ENCODE measurements at regions not wholly inside any gene's neighbourhood (a gene's known extent, or its start where the extent isn't known, plus 50 kb on each side); places are given as distances from the start of the nearest gene placed in this dataset.

- Histone ChIP-seq H4K20me1 (ENCODE audit: control insufficient read depth, insufficient read depth, low read length, poor library complexity, severe bottlenecking) (no peaks in the 10 kb centered on the region), H3K27me3 (replicated peaks in 1 of 4; ENCODE audit: control extremely low read depth in 1 of 4, control insufficient read depth in 3 of 4, insufficient read depth in 4 of 4, low read length in 3 of 4) (no peaks in the 10 kb centered on the region), H3K4me2 (replicated peaks; ENCODE audit: low read depth, low read length, poor library complexity, severe bottlenecking) (no peak overlapping the region), H3K4me3 (ENCODE audit: control extremely low read depth in 1 of 5, extremely low read depth in 1 of 5, insufficient read depth in 1 of 5, low read depth in 2 of 5, low read length in 4 of 5) (no peak overlapping the region), H3K27ac (ENCODE audit: low read length in 2 of 2) (no peak overlapping the region), H3K4me1 (ENCODE audit: control insufficient read depth in 2 of 2, insufficient read depth in 2 of 2, low read length in 2 of 2) (no peaks in the 10 kb centered on the region), H3K9ac (ENCODE audit: low read length) (no peak overlapping the region), H2AFZ (ENCODE audit: insufficient read depth, low read depth, low read length, poor library complexity, severe bottlenecking) (no peak overlapping the region), H3K36me3 (replicated peaks in 1 of 2; ENCODE audit: control extremely low read depth in 1 of 2, control insufficient read depth in 1 of 2, extremely low read depth in 1 of 2, insufficient read depth in 2 of 2, low read length in 1 of 2) (no peaks in the 10 kb centered on the region), H3K9me3 (ENCODE audit: control extremely low read depth in 1 of 3, control insufficient read depth in 2 of 3, insufficient read depth in 1 of 3, low read length in 2 of 3) (no peaks in the 10 kb centered on the region), H3K79me2 (ENCODE audit: control insufficient read depth, insufficient read depth, low read length) (no peaks in the 10 kb centered on the region)
- intact Hi-C loops (cut with micrococcal nuclease), result no loop called here
- TF ChIP-seq CTCF (IDR thresholded peaks at IDR 0.05), result no peak
- no peak for TF ChIP-seq EZH2 (IDR thresholded peaks at IDR 0.05; ENCODE audit: borderline replicate concordance, insufficient read depth, low read depth, low read length, poor library complexity, severe bottlenecking)
- no peak overlapping the region for H3K27ac Mint-ChIP-seq
- no peaks in the 10 kb centered on the region for H3K4me1 Mint-ChIP-seq
- no CpG with 5 or more reads among the region's 3 CpGs for WGBS (ENCODE audit: insufficient coverage)
- H3K27me3 Mint-ChIP-seq, result peaks cover 14% of the 10 kb centered on the region
- no peaks in the 10 kb centered on the region for H3K9me3 Mint-ChIP-seq (ENCODE audit: insufficient read depth)
- ATAC-seq (ENCODE audit: low read depth) (no peak), DNase-seq (no peak)
- ChIA-PET POLR2A (no interaction called here), CTCF (no interaction called here)
- no peak overlapping the region for H3K4me3 Mint-ChIP-seq
These were observed 171.3 kb upstream of the OSR1 start for GRCh38 chr2:19529677-19530076.

- no CpG with 5 or more reads among the region's 2 CpGs for WGBS (ENCODE audit: insufficient coverage)
- H3K9me3 Mint-ChIP-seq (ENCODE audit: insufficient read depth), result no peaks in the 10 kb centered on the region
- Histone ChIP-seq H3K27me3 (replicated peaks in 1 of 4; ENCODE audit: control extremely low read depth in 1 of 4, control insufficient read depth in 3 of 4, insufficient read depth in 4 of 4, low read length in 3 of 4) (no peaks in the 10 kb centered on the region), H2AFZ (ENCODE audit: insufficient read depth, low read depth, low read length, poor library complexity, severe bottlenecking) (no peak overlapping the region), H3K27ac (ENCODE audit: low read length in 2 of 2) (no peak overlapping the region), H3K4me2 (replicated peaks; ENCODE audit: low read depth, low read length, poor library complexity, severe bottlenecking) (no peak overlapping the region), H3K4me3 (ENCODE audit: control extremely low read depth in 1 of 5, extremely low read depth in 1 of 5, insufficient read depth in 1 of 5, low read depth in 2 of 5, low read length in 4 of 5) (no peak overlapping the region), H3K36me3 (replicated peaks in 1 of 2; ENCODE audit: control extremely low read depth in 1 of 2, control insufficient read depth in 1 of 2, extremely low read depth in 1 of 2, insufficient read depth in 2 of 2, low read length in 1 of 2) (no peaks in the 10 kb centered on the region), H3K4me1 (ENCODE audit: control insufficient read depth in 2 of 2, insufficient read depth in 2 of 2, low read length in 2 of 2) (no peaks in the 10 kb centered on the region), H3K9ac (ENCODE audit: low read length) (no peak overlapping the region), H4K20me1 (ENCODE audit: control insufficient read depth, insufficient read depth, low read length, poor library complexity, severe bottlenecking) (no peaks in the 10 kb centered on the region), H3K9me3 (ENCODE audit: control extremely low read depth in 1 of 3, control insufficient read depth in 2 of 3, insufficient read depth in 1 of 3, low read length in 2 of 3) (no peaks in the 10 kb centered on the region), H3K79me2 (ENCODE audit: control insufficient read depth, insufficient read depth, low read length) (no peaks in the 10 kb centered on the region)
- ATAC-seq (ENCODE audit: low read depth) (no peak), DNase-seq (no peak)
- ChIA-PET POLR2A (no interaction called here), CTCF (no interaction called here)
- TF ChIP-seq CTCF (IDR thresholded peaks at IDR 0.05) (no peak), EZH2 (IDR thresholded peaks at IDR 0.05; ENCODE audit: borderline replicate concordance, insufficient read depth, low read depth, low read length, poor library complexity, severe bottlenecking) (no peak)
- intact Hi-C loops (cut with micrococcal nuclease), result no loop called here
- H3K27ac Mint-ChIP-seq, result no peak overlapping the region
- peaks cover 14% of the 10 kb centered on the region for H3K27me3 Mint-ChIP-seq
- no peak overlapping the region for H3K4me3 Mint-ChIP-seq
- no peaks in the 10 kb centered on the region for H3K4me1 Mint-ChIP-seq
These were observed 169.3 kb upstream of the OSR1 start for GRCh38 chr2:19527771-19528170.

Data from B cell (primary cell).